CD14-positive monocyte (primary cell): ENCODE measurements at regions not wholly inside any gene's neighbourhood (a gene's known extent, or its start where the extent isn't known, plus 50 kb on each side); places are given as distances from the start of the nearest gene placed in this dataset.

ENCODE experiments used
- DNase-seq, 3 donors: peaks; one replicate each; pipeline ENCODE4 v3.0.0-alpha.2; 2011 to 2022
- H2AFZ ChIP-seq: 2 replicates; pipeline ENCODE4 v1.6.0; 2012; ENCODE audit warnings: mild to moderate bottlenecking, low read depth, low read length, inconsistent platforms; ENCODE audit not compliant: insufficient read depth, poor library complexity, severe bottlenecking
- H3K27ac ChIP-seq, 2 donors: 1 replicate in 1 of 2; 2 replicates in 1 of 2; pipeline ENCODE4 v1.5.1; 2012 to 2013; ENCODE audit warnings: low read length in 2 of 2, control low read depth in 1 of 2, inconsistent platforms in 1 of 2, low read depth in 1 of 2, mild to moderate bottlenecking in 1 of 2
- H3K27me3 ChIP-seq, 2 donors: one replicate each; pipeline versions ENCODE4 v1.6.0 to v1.6.1; 2011 to 2013; ENCODE audit warnings: low read length in 2 of 2; ENCODE audit not compliant: control insufficient read depth in 2 of 2, insufficient read depth in 2 of 2
- H3K36me3 ChIP-seq, 2 donors: replicated peaks in 1 of 2; 1 replicate in 1 of 2; 2 replicates in 1 of 2; pipeline versions ENCODE4 v1.5.1 to v1.6.1; 2012 to 2013; ENCODE audit warnings: low read length in 2 of 2, control low read depth in 1 of 2, inconsistent platforms in 1 of 2, mild to moderate bottlenecking in 1 of 2; ENCODE audit not compliant: insufficient read depth in 2 of 2, control insufficient read depth in 1 of 2
- H3K4me1 ChIP-seq, 2 donors: 1 replicate in 1 of 2; 2 replicates in 1 of 2; pipeline versions ENCODE4 v1.5.1 to v1.6.1; 2012 to 2013; ENCODE audit warnings: low read length in 2 of 2, control low read depth in 1 of 2, inconsistent platforms in 1 of 2, mild to moderate bottlenecking in 1 of 2, moderate library complexity in 1 of 2; ENCODE audit not compliant: insufficient read depth in 2 of 2, control insufficient read depth in 1 of 2
- H3K4me2 ChIP-seq: replicated peaks from 2 replicates; pipeline ENCODE3; 2012; ENCODE audit warnings: low read length, moderate library complexity, mild to moderate bottlenecking; ENCODE audit not compliant: poor library complexity, severe bottlenecking; ENCODE audit errors: extremely low read depth
- H3K4me3 ChIP-seq, 3 experiments: fragments of 200-600 bp in 1 of 3; sonication (generic) in 1 of 3; replicated peaks in 1 of 3; 1 replicate in 2 of 3; 2 replicates in 1 of 3; pipeline ENCODE4 v1.5.1; 2011 to 2013; ENCODE audit warnings: low read length in 3 of 3, mild to moderate bottlenecking in 3 of 3, control low read depth in 2 of 3, low read depth in 2 of 3, inconsistent platforms in 1 of 3, moderate library complexity in 1 of 3
- H3K79me2 ChIP-seq: 2 replicates; pipeline ENCODE4 v1.6.0; 2012; ENCODE audit warnings: mild to moderate bottlenecking, control low read depth, inconsistent platforms, low read length, moderate library complexity; ENCODE audit not compliant: insufficient read depth
- H3K9ac ChIP-seq: 2 replicates; pipeline ENCODE4 v1.6.0; 2017; ENCODE audit warnings: low read length, mild to moderate bottlenecking; ENCODE audit not compliant: insufficient read depth, poor library complexity, severe bottlenecking
- H3K9me3 ChIP-seq, 2 donors: replicated peaks in 1 of 2; 1 replicate in 1 of 2; 2 replicates in 1 of 2; pipeline versions ENCODE4 v1.5.1 to v1.6.1; 2012 to 2013; ENCODE audit warnings: low read length in 2 of 2, control low read depth in 1 of 2; ENCODE audit not compliant: control insufficient read depth in 1 of 2, insufficient read depth in 1 of 2
- H4K20me1 ChIP-seq: 2 replicates; pipeline ENCODE4 v1.6.0; 2012; ENCODE audit warnings: mild to moderate bottlenecking, low read length, control low read depth, moderate library complexity; ENCODE audit not compliant: insufficient read depth
- H3K27ac Mint-ChIP-seq, 7 donors: one replicate each; pipeline ENCODE4 v1.8.0; 2020; ENCODE audit warnings: mild to moderate bottlenecking in 7 of 7, mixed read lengths in 7 of 7, moderate library complexity in 6 of 7, inconsistent platforms in 2 of 7
- H3K27me3 Mint-ChIP-seq, 3 donors: one replicate each; pipeline ENCODE4 v1.8.0; 2021 to 2022; ENCODE audit warnings: low read depth in 3 of 3, mild to moderate bottlenecking in 3 of 3, mixed read lengths in 3 of 3, moderate library complexity in 3 of 3, inconsistent platforms in 1 of 3
- H3K36me3 Mint-ChIP-seq, 2 donors: one replicate each; pipeline ENCODE4 v1.8.0; 2020; ENCODE audit warnings: mixed read lengths in 2 of 2, inconsistent platforms in 1 of 2, mild to moderate bottlenecking in 1 of 2
- H3K4me1 Mint-ChIP-seq: one replicate; pipeline ENCODE4 v1.8.0; 2020; ENCODE audit warnings: mild to moderate bottlenecking, mixed read lengths
- H3K4me3 Mint-ChIP-seq, 2 donors: one replicate each; pipeline ENCODE4 v1.8.0; 2020; ENCODE audit warnings: mild to moderate bottlenecking in 2 of 2, mixed read lengths in 2 of 2, moderate library complexity in 1 of 2
- H3K9me3 Mint-ChIP-seq, 7 donors: one replicate each; pipeline ENCODE4 v1.8.0; 2020 to 2022; ENCODE audit warnings: mixed read lengths in 7 of 7, mild to moderate bottlenecking in 6 of 7, moderate library complexity in 6 of 7, inconsistent platforms in 2 of 7
- CTCF ChIP-seq: fragments of 200-600 bp; IDR thresholded peaks from one replicate; pipeline ENCODE4 v1.8.0; 2022; ENCODE audit warnings: antibody characterized with exemption, mild to moderate bottlenecking
- WGBS: methylation state at CpG from one replicate; pipeline ENCODE4 v1.1.5; 2013; ENCODE audit warnings: missing lambda C conversion rate; ENCODE audit not compliant: insufficient coverage; 5-methylcytosine and 5-hydroxymethylcytosine counted together
- intact Hi-C, 2 donors: fragments of 100-400 bp; cut with micrococcal nuclease; formaldehyde crosslinking; loops; one replicate each; pipeline versions ENCODE4 v1.15.0 to v1.15.1; 2023

GRCh38 chr6:95804847-95805541 is 210.8 kb upstream of the FUT9 start:
- intact Hi-C loops, result no loop called here

GRCh38 chr6:95805699-95806098 is 210.1 kb upstream of the FUT9 start:
- Mint-ChIP-seq H3K27ac (no peak overlapping the region), H3K27me3 (peaks cover 0 to 2% (median 0%) of the 10 kb centered on the region in 3 donors), H3K36me3 (no peaks in the 10 kb centered on the region), H3K9me3 (peaks cover 0 to 3% (median 0%) of the 10 kb centered on the region in 7 donors), H3K4me3 (no peak overlapping the region), H3K4me1 (no peaks in the 10 kb centered on the region)
- Histone ChIP-seq H3K9me3 (no peaks in the 10 kb centered on the region), H3K4me3 (no peak overlapping the region), H3K36me3 (no peaks in the 10 kb centered on the region), H3K4me1 (no peaks in the 10 kb centered on the region), H2AFZ (no peak overlapping the region), H4K20me1 (no peaks in the 10 kb centered on the region), H3K9ac (no peak overlapping the region), H3K4me2 (no peak overlapping the region), H3K27me3 (no peaks in the 10 kb centered on the region), H3K79me2 (no peaks in the 10 kb centered on the region), H3K27ac (no peak overlapping the region)
- no peak for TF ChIP-seq CTCF
- intact Hi-C loops, result no loop called here
- DNase-seq, result no peak

More at GRCh38 chr6:95804847-95805541, 210.8 kb upstream of the FUT9 start:
- Histone ChIP-seq H3K27me3 (no peaks in the 10 kb centered on the region), H3K36me3 (no peaks in the 10 kb centered on the region), H3K4me3 (no peak overlapping the region), H3K27ac (no peak overlapping the region), H3K9me3 (no peaks in the 10 kb centered on the region), H4K20me1 (no peaks in the 10 kb centered on the region), H3K4me1 (no peaks in the 10 kb centered on the region), H3K9ac (no peak overlapping the region), H3K4me2 (no peak overlapping the region), H2AFZ (no peak overlapping the region), H3K79me2 (no peaks in the 10 kb centered on the region)
- Mint-ChIP-seq H3K9me3 (peaks cover 0 to 3% (median 0%) of the 10 kb centered on the region in 7 donors), H3K36me3 (no peaks in the 10 kb centered on the region), H3K27me3 (no peaks in the 10 kb centered on the region), H3K4me1 (no peaks in the 10 kb centered on the region), H3K4me3 (no peak overlapping the region), H3K27ac (no peak overlapping the region)
- TF ChIP-seq CTCF, result no peak
- no peak for DNase-seq
- WGBS, result no CpG with 5 or more reads among the region's 2 CpGs
